HFF-Myc (cell line): ENCODE measurements at regions not wholly inside any gene's neighbourhood (a gene's known extent, or its start where the extent isn't known, plus 50 kb on each side); places are given as distances from the start of the nearest gene placed in this dataset.
"Not testable (repeated sequence)": the region's sequence is repeated elsewhere in the genome, so short reads cannot be mapped to it uniquely, and the experiment has no call there.

Experiments
- DNase-seq: peaks from one replicate; pipeline ENCODE4 v3.0.0-alpha.2; 2011; ENCODE audit warnings: low read depth; ENCODE audit errors: extremely low read depth
- H3K4me3 ChIP-seq: replicated peaks from 2 replicates; pipeline ENCODE4 v1.5.1; 2011; ENCODE audit warnings: low read depth, mild to moderate bottlenecking, control low read depth, low read length
- CTCF ChIP-seq: IDR thresholded peaks from 2 replicates; pipeline ENCODE4 v1.5.1; 2012; ENCODE audit warnings: mild to moderate bottlenecking, low read depth, low read length, control low read depth; ENCODE audit errors: missing control alignments

GRCh38 chr4:30207389-30207788, 512.8 kb upstream of the PCDH7 start:
- H3K4me3 ChIP-seq = no peak overlapping the region
- TF ChIP-seq CTCF = no peak
- no peak for DNase-seq

GRCh38 chr4:30208731-30209435, 511.3 kb upstream of the PCDH7 start:
- H3K4me3 ChIP-seq = no peak overlapping the region
- no peak for TF ChIP-seq CTCF
- DNase-seq = no peak

GRCh38 chr4:30215973-30216372, 504.2 kb upstream of the PCDH7 start:
- not testable (repeated sequence) for H3K4me3 ChIP-seq, DNase-seq

- H3K4me3 ChIP-seq = no peak overlapping the region
- no peak for TF ChIP-seq CTCF
- DNase-seq = no peak
Measured at GRCh38 chr4:30245140-30245539, 475.0 kb upstream of the PCDH7 start.

GRCh38 chr4:30256116-30256832, 463.9 kb upstream of the PCDH7 start:
- DNase-seq = no peak
- H3K4me3 ChIP-seq = no peak overlapping the region
- TF ChIP-seq CTCF = no peak

- no peak overlapping the region for H3K4me3 ChIP-seq
- DNase-seq = no peak
- TF ChIP-seq CTCF = no peak
Measured at GRCh38 chr4:30258949-30259348, 461.2 kb upstream of the PCDH7 start.

GRCh38 chr4:30262379-30262778, 457.8 kb upstream of the PCDH7 start:
- H3K4me3 ChIP-seq = no peak overlapping the region
- no peak for DNase-seq
- no peak for TF ChIP-seq CTCF
